HG03442 (cell line): ENCODE measurements at regions not wholly inside any gene's neighbourhood (a gene's known extent, or its start where the extent isn't known, plus 50 kb on each side); places are given as distances from the start of the nearest gene placed in this dataset.

ENCODE experiments used
- ATAC-seq: cut with Tn5 transposase; IDR thresholded peaks from one replicate; pipeline ENCODE4 v1.9.1; 2021; ENCODE audit warnings: mild to moderate bottlenecking, moderate library complexity; ENCODE audit not compliant: unreplicated experiment

DNA sequence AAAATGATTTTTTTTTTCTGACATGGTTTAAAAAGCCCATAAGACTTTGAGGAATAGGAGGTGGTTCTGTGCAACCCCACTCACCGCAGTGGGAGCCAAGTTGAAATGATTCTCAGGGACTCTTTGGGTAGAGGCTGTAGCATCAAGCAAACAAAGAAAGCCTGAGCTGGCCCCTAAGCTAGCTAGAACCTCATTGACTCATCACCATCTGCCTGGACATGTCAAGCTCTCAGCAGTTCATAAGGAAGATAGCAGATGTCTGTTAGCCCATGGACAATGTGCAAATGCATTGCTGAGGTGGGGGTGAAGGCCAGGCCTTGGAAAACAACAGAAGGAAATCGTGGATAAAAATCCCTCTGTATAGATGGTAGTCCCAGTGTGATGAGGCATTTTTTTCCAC, 234.8 kb downstream of the NR2F2 start:
- ATAC-seq, result no peak

DNA sequence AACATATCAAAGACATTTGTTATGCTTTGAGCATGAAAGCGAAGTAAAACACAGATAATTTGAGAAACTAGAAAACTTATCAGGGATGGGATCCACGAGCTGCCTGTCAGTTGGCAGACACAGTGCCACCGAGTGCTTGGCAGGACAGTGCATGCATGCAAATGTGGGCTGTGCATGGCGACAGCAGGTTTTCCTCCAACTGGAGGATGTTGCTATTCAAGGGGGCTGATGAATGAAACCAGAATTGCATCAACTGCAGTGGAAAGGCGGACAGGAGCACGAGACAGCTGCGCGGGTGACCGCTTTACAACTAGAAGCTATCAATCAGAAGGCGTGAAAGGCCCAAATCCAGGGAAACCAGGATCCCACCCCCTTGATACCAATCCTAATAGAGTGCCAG, 244.3 kb downstream of the NR2F2 start:
- ATAC-seq, result no peak

DNA sequence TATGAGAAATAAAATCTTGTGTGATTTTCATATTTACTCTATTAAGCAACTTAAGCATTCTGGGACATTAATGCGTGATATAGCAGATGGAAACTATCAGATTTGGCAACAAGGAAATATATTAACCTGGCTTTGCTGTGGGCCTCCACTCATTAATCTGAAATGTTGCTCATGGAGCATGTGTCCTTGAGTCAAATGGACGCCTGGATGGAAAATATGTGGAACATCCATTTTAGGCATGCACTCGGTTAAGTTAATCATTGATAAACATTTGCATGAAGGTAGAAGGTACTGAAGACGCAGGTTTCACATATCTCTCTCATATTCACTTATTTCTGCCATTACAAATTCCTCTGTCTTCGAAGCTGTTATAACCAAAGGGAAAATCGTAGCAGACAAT, 246.1 kb downstream of the NR2F2 start:
- no peak for ATAC-seq

DNA sequence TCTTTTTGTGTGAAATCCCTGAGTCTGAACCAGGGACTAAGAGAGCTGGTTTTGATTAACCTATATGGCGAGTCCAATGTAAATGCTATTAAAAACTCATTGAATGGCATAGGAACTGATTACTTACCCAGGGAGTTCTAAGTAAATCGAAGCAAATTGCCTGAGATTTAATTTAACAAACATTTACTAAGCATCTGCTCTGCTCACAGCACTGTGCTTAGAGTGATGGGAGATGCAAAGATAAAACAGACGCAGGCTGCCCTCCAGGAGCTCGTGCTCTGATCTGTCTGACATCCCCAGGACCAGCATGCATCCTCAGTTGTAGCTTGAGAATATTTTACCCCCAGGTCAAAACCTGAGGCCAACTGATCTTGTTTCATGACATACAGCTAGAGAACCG, 247.9 kb downstream of the NR2F2 start:
- no peak for ATAC-seq

DNA sequence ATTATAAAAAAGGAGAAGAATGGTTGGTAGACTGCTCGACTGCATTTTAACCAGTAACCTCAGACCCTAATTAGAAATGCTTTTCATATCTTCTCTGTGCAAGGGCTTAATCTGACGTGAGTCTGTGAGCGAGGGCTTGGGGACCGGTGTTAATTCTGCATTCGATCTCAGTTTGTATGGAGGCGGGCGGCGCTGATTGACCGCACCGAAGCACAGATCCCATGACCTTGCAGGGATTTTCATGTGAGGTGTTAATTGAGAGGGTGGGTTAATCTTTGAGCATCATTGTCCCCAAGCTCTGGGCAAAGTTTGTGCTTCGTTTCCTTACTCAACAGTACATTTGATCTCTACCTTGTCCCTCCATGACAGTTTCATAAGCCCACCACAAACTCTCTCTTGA, 250.9 kb downstream of the NR2F2 start:
- ATAC-seq, result no peak

DNA sequence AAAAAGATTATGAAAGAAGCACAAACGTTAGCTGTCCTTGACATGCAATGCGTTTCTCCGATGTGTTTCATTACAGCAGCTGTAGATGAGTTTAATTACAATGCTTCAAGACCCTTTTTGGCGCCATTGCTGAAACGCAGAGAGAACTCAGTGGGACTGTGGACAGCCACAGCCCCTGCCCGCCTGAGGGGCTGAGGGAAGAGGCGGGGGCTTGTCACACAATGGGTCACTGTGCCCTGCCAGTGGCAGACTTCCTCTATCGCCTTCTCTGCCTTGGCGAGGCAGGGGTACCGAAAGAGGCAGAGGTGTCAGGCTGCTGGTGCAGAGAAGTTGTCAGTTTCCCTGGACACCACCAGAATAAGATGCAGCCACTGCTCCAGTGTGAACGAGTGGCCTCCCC, 252.0 kb downstream of the NR2F2 start:
- no peak for ATAC-seq

DNA sequence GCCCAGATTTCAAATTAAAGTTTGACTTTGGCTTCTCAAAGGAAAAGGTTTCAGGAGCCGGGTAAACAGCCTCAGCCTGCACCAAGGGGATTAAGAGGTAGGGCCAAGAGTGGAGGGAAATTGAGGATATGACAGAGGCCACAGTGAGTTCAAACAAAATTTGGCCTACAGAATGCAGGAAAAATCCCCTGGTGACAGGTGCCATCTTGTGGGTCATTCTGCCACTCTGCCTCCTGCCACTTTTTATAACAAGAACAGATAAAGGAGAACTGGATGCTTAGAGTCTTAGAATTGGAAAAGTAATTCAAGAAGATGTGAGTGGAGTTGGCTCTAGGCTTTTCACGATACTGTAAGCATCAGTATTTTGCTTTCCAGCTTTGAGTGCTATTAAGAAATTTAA, 253.2 kb downstream of the NR2F2 start:
- no peak for ATAC-seq

DNA sequence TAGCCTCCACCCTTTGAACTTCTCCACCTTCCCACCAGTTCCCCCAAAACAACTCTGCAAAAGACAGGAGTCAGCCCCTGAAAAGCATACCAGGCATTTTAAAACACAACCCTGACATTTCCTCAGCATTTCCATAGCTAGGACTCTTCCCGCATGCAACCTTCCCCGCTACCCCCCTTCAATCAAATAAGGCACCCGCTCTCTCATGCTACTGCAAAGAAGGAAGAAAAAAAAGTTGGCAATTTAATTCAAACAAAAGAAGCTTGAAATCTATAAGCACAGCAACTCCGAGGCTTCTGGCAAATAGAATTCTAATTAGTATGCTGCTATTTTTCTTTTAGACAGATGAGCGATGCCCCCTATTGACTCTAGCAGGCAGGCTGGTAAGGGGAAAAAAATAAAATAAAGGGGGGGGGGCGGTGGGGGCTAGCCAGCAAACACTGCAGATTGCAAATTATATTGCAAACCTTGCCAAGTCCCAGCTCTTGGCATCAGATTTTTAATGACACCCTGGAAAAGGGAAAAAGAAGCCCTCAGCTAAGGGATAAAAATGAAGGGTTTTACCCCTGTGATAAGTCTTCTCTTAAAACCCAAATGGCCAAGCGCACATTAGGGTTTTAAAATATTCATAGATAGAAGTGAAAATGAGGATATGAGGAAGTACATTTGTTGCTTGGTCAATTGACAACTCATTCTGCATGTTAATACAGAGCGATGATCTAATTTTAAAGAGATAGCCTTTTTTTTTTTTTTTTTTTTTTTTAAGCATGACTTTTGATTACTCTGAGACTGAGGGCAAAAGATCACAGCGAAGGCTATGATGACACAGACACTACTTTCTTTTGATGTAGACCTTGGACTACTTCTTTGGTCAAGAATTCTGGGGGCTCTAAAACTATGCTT, 255.2 kb downstream of the NR2F2 start:
- ATAC-seq, result no peak

DNA sequence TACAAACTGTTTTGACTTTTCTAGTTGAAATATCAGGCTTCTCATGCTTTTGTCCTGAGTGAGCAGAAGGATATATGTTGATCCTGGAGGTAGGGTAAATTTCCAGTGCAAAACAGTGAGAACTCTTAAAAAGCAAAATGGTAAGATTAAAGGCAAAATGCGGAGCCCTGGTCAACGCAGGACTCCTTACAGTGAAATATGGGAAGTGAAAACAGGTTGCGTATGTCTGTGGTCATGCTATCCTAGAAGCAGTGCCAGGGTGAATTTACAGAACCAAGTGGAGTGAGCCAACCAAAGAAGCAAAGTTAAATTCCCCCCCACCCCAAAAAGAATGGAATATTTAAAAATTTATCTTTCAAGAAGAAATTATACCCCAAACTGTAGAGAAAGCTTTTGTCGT, 256.4 kb downstream of the NR2F2 start:
- no peak for ATAC-seq

DNA sequence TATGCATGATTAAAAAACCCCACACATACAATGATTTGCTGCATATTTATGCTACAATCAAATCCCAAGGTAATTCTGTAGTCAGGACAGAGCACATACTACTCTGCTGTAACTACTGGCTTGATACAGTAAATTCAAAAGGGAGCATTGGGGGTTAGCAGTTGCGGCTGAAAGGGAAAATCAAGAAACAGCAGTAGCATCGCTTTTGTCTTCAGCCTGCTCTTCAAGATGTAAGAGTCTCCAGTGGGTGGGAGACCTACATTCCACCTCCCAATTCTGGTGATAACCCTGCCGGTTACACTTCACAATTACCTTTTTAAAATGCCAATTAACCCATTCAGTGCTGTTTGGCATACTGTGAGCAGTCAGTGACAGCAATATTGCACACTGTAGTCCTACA, 259.4 kb downstream of the NR2F2 start:
- ATAC-seq, result no peak

DNA sequence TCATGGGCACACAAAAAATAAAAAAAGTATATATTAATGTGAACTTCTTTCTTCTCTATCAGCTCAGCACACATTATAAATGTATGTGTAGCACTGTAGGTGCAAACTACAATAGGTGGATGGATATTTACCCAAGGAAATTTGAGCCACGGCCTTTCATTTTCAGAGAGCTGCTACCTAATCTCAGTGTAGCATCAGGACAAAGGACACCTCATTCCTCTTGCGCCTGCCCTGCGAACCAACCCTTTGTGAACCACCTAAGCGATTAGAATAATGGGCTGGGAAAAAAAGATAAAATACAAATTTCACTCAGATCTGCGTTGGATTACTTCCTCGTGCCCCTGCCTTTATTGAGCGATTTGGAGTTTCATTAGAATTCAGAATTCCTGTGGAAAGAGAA, 263.2 kb downstream of the NR2F2 start:
- ATAC-seq, result no peak

DNA sequence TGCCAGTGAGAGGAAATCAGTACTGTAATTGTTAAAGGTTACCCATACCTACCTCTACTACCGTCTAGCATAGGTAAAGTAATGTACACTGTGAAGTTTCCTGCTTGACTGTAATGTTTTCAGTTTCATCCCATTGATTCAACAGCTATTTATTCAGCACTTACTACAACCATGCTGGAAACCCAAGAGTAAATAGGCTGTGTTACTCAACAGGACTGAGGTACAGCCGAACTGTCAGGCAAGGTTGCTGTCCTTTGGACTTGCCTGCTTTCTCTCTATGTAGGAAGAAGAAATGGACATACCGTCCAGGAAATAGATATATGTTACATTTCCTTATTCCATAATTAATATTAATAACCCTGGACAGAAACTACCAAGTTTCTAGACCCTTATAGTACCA, 265.5 kb downstream of the NR2F2 start:
- ATAC-seq, result no peak

DNA sequence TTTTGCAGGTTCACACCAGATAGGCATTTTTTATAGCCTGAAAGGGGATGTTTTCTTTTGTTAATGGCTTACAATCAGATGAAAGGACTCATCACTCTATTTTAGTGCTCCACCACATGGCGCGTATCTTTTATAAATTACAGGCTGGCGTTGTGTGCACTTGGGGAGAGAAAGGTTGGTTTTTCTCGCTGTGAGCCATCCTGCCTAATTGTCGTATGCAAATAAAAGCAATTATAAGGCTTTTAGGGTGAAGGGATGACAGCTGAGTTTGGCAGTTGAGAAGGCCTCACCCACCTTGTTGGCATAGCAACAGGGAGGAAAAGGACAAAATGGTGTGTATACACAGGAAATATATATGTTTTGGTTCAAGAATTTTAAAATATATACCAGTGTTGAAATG, 268.0 kb downstream of the NR2F2 start:
- ATAC-seq, result no peak

DNA sequence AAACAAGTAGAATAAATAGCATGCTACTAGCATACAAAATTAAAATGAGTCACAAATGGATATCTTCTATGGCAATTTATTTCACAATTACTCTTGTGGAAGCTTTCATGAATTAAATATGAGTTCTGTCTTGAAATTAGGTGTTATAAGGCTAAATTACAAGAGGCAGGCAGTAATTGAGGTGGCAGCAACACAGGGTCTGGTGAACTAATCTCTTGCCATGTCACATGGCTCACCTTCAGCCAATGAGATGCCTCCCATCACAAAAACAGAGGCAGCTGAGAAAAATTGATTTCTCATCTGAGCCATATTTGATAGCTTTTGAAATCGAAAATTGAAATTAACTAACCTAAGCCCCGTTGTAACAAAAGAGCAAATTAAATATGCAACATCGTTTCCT, 268.8 kb downstream of the NR2F2 start:
- no peak for ATAC-seq

DNA sequence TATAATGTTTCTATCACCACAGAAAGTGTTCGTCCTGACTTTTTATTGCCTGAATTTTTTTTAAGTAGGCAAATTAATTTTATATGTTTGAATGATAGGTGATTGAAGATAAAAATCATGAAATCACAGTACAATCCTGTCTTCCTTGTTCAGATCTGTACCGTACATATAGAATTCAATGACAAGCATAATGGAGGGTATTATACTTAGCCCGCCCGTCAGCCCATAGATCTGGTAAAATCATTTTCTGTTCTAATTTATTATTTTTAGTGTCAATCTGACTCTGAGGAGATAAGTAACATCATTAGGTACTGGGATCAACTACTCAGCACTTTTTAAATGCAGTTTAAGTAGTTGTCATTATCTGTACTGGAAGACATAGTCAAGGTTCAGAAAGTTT, 269.9 kb downstream of the NR2F2 start:
- no peak for ATAC-seq

DNA sequence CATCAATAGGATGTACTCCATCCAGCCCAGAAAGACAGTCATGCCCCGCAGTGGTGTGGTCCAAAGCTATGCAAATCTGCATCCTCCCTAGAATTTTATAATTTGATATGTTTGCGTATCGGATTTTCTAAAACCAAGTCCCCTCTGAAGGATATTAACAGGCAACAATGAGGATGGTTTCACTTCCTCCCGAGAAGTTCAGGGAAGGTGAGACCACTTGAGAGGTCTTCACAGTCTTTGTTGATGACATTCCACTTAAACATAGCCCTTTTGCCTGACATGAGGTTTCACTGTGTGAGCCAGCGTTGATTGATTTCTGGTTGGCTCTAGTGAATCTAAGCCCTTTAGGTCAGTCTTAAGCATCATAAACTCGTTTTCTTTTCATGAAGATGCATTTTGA, 276.1 kb downstream of the NR2F2 start:
- ATAC-seq, result no peak

DNA sequence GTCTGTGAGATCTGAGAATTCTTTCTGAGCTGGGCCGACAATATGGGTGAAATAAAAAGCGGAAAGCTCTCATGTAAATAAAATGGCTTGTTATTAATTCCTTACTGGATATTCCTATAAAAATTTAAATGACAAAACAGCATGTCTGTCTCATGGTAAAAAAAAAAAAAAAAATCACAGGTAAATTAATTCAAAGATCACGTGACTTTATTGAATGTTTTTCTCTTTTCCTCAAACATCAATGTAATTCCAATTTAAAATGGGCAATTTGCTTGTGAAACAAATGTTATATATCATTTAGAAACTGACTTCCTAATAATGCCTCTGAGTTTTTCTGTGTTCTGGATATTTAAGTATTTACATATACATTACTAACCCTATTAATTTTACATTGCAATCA, 280.3 kb downstream of the NR2F2 start:
- ATAC-seq, result no peak

DNA sequence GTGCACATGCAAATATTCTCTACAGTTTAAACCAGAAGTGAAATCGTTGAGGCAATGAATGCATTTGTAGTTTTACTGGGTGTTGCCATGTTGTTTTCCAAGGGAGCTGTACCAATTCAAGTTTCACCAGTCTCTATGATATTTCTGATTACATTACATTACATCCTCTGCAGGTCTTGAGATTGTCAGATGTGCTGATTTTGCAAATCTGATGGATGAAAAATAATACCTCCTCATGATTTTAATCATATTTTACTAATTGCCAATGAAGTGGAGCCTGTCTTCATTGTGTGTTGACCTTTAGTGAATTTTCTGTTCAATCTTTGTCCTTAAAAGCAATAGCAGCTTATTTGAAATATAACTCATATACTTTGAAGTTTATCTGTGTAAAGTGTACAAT, 282.4 kb downstream of the NR2F2 start:
- ATAC-seq, result no peak

DNA sequence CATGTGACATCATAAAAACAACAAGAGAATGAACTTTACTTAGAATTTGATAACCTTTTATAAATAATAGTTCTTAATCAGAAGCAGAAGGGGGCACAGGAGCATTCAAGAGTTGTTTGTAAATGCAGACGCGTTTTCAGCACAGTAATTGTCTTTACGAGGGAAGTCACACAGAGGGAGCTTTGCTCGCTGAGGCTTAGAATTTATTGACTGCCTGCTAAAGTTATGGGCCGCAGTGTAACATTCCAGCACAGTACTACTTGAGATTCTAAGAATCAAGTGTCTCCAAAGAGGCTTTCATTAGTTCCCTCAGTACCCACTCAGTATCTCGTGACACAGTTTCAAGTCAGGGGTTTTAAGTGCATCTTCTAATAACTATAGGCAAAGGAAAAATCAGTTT, 288.7 kb downstream of the NR2F2 start:
- ATAC-seq, result no peak

DNA sequence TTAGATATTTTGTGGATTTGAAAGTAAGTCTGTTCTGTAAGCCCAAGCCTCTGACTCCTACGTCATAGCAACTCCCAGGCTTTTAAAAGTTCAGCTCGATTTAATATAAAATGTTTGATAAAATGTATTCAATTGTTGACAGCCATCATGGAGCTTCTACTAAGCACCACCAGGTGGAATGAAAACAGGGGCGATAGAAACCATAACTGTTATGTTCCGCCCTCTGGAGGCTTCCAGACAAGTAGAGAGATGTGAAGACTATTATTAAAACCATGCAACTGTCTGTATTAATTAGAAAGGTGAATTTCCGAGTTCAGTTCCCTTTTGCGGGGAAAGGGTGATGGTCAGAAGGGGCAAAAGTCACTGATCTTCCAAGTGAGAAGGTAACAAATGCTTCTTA, 292.2 kb downstream of the NR2F2 start:
- no peak for ATAC-seq

DNA sequence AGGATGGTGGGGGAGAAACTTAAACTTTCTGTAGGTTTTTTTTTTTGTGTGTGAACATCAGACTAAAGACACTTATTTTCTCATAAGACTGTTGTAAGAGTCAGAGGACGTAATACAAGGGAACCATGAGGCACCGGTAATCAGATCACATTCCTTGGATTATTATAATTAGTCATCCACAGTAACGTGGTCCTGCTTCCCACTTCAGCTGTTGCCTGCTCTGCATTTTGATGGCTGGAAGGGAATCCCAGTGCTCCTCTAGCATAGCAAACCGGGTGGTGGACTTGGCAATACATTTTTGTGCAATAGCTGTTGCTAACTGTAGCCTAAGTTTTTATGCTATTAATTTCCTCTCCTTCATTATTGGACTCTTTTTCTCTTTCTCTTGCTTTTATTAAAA, 294.8 kb downstream of the NR2F2 start:
- no peak for ATAC-seq

DNA sequence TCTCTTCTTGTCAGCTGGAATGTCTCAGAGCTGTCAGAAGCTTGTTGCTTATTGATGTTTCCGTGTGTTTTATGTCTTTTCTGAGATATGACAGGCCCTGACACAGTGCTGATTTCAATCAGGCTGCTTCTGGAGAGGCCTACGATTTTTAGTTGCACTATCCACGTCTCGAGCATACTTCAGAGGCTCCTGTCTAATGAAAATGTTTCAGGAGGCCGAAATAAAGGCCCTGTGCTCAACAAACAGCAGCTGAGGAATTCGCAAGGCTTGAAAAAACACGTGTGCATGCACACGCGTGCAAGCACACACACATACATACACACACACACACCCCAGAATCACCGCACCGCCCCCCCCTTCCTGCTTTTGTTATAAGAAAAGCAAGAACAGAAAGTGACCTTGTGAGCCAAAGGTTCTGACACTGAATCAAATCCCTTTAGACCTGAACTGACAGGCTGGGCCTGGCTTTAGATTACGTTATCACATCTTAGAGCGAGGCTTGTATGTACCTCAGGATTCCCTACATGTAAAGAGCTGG, 296.6 kb downstream of the NR2F2 start:
- ATAC-seq, result no peak

DNA sequence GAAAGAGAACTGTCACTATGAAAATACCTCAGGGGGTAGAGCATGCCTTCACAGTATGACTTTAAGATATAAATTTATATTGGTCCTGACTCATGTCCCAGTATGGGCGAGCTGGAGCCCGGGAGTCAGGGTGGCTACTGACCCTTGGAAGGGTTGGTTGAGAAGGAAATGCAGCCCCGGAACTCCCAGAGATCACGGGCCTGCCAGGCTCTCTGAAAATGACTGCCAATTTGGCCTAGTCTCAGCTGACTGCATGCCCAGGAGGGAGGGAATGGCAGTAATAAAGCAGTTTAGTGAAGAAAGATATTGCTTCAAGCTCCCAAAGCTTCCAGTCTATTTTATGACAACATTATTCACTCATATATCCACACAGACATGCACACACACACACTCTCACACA, 299.0 kb downstream of the NR2F2 start:
- no peak for ATAC-seq
